ENCODE measurements at regions not wholly inside any gene's neighbourhood (a gene's known extent, or its start where the extent isn't known, plus 50 kb on each side); places are given as distances from the start of the nearest gene placed in this dataset.

DNA sequence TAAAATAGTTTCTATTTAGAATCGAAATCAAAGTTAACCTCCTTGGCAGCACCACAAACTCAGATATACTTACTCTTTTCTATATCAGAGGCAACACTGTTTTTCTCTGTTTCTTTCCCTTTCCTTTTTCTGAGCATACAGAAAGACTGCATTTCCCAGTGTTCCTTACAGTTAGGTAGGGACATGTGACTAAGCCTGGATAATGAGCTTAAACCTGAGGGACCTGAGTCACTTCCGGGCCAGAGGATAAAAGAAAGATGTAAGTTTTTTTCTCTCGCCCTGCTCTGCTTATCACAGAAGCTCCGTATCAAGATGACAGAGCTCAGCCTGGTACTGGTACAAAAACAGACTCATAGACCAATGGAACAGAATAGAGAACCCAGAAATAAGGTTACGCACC, 531.9 kb downstream of the KLF12 start:
- peak; percentile 57 for DNase-seq

DNA sequence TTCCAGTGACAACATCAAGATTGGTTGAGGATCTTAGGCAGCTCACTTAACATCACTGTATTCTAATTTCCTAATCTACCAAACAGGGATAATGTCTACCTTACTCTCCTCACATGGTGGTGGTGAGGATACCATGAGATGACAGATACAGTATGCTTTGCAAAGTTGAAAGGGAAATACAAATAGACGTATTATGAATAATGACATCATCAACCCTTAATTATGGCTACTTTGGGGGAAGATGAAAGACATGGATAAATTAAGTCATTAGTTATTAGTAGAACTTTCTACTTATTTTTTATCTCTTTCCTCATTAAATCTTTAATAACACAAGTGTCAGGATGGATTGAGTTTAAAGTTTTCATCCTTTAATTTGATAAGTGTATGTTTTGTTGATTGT, 532.5 kb downstream of the KLF12 start:
- no peak for DNase-seq

DNA sequence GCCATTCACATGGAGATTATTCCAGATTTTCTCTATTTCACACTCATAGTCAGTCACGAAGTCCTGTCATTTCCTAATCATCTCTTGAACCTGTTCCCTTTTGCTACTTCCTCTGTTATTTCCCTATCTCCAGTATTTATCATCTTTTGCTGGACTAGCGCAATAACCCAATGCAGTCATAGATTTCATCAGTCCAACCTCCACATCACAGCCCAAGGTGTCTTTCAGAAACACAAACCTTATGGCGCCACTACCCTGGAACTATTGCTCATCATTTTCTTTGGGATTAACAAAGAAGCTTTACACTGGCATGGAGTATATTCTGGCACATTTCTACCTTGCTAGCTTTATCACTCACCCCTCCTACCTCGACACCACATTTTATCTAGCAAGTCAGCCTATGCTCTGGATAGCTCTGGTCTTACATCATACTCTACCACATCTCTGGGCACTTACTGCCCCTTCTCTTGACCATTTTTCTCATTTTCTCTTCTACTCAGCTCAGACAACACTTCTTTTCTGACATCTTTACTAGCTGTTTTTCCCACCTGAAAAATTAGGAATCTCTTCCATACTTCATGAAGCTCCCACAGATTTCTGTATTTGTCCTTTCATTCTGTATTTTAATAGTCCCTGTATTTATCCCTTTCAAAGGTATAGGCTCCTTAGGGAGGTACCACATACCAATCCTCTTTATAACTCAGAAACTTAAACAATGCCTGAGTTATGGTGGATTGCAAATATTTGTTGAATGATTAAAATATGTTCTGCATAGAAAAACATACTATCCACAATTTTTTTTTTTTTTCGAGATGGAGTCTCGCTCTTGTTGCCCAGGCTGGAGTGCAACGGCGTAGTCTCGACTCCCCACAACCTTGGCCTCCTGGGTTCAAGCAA, 534.7 kb downstream of the KLF12 start:
- no peak for DNase-seq

DNA sequence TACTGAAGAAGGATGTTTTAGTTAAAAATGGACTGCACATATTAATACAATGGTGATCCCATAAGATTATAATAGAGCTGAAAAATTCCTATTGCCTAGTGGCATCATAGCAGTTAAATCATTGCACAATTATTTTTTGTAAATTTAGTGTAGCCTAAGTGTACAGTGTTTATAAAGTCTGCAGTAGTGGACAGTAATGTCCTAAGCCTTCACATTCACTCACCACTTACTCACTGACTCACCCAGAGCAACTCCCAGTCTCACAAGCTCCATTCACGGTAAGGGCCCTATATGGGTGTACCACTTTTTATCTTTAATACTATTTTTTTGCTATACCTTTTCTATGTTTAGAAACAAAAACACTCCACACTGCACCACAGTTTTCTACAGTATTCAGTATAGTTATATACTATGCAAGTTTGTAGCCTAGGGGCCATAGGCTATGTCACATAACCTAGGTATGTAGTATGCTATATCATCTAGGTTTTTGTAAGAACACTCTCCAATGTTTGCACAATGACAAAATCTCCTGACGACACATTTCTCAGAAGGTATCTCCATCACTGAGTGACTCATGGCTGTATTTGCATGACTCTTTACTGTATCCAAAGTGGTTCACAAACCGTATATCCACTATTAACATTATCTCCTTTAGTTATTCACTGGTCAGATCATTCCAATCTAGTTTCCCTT, 536.0 kb downstream of the KLF12 start:
- peak; percentile 66 for DNase-seq

DNA sequence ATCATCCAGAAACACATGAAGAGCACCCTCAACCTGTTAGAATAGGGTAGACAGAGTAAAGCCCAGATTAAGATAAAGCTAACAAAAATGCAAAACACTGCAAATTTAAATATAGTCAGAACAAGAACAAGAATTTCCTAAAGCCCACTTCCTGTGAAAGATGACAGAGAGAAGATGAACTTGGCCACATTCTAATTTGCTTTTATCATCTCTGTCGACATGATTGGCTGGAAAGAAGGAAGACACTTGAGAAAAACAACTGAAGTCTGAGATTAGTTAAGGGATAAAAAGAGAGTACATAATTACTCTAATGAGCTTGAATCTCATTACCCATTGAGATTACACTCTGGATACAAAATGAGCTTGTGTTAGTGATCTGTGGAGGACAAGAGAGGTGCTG, 537.6 kb downstream of the KLF5 start:
- no peak for DNase-seq

DNA sequence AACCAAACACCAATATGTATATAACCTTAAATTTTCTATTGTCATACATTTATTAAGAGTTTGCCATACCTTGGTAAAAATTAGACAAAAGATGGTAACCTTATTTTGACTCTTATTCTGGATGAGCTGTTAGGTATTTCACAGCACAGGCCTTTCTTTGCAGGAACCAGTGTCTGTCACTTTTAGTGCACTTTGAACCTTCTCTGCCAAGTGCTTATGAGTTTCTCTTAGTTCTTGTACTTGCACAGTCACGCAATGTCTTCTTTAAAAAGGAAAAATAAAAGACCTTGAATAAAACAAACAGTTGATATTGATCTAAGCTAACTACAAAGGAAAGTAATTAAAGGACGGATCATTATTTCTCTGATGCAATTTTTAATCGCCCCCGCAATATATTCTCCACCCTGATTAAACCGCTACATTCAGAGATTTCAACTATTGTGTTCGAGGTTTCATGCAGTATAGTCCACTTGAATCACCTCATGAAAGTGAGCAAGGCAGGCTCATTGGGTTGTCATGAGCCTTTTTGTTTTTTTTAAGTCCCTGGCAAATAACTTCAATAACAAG, 534.5 kb downstream of the KLF5 start:
- no peak for DNase-seq

DNA sequence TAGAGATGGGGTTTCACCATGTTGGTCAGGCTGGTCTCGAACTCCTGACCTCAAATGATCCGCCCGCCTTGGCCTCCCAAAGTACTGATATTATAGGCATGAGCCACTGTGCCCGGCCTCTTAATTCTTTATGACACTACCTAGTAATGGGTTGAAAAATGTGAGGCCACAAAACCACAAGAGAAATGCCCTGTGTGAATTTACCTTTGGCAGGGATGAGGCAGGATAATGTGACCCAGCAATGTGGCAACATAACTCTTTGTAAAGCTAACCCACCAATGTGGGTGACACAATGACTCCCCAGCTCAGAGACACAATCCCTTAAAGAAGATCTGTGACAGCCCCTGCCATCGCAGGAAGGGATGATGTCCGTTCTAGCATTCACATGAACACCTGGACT, 533.1 kb downstream of the KLF5 start:
- DNase-seq: no peak

DNA sequence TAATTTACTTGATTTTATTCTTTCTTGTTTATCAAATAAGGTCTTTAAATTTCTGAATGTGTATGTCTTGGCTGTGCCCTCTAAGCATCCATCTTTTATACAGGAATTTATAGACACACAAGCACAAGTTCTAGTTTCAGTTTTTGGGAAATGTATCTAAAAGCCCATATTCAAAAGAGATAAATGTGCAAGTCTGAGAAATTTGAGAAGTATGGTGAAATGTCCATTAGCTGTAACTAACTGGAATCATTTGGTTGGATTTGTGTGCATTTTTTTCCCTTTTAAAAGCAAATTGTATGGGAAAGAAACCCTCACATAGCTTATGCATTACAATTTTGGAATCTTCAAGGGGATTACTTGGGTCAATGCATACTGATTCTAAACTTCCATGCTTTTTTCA, 532.0 kb downstream of the KLF5 start:
- no peak for DNase-seq

DNA sequence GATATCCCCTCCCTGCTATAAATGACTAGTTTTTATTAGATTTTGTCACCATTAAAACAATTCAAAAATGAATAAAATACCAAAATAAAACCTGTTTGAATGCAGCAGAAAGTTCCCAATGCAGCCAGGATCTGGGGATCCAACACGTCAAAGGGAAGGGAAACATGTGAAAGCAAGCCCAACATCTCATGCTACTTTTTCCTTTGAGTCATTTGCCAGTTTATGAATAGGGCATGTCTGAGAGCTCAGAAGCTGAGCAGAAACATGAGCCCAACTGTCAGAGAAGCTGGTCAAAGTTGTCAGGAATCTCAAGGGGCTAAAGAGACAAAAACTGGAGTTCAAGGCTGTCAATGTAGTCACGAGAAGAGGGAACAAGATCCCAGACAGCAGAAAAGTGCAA, 526.4 kb downstream of the KLF5 start:
- no peak for DNase-seq

DNA sequence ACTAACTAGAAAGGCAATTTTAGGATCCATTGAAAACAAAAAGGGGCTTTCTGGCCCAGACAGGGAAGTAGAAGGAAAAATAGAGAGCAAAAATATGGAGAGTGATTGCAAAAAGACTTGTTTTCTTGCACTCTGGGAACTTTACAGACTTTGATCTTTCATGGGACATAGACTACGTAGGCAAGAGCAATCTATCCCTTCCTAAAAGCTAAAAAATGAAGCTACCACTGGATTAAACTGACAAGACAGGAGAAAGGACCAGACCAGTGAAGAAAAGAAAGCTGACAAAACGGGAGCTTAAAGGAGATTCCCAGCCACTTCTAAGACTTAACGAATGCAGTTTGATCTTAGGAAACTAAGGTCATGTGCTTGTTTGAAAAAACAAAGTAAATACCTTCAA, 524.5 kb downstream of the KLF5 start:
- no peak for DNase-seq

DNA sequence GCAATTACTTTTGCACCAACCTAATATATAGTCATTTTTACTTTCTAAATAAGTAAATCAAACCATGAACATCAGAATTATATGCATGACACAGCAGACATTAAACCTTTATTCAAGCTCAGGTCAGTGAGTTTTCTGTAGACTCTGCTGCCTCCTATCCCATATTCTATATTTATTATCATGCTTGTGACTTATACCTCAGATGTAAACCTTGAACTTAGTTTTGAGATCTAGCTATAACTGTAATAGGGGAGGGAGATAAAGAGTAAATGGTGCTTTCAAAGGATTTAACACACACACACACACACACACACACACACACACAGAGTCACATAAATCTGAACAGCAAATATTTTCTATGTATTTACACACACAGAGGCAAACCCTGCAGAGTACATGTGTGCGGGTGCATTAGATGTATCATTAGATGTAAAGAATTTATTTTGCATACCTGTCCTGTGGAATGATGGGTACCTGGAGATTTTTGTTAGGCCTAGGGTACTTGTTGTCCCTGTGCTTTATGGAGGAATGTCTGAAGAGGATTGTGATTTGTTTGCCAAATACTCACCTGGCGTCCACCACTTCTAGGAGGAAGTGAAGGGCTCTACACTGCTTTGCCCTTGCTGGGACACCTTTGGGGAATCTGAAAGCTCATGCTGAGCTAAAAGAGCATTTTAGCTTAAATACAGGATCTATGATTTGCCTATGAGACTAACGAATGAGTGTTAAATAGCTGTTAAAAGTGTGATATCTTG, 521.9 kb downstream of the KLF5 start:
- DNase-seq: peak; percentile 8

DNA sequence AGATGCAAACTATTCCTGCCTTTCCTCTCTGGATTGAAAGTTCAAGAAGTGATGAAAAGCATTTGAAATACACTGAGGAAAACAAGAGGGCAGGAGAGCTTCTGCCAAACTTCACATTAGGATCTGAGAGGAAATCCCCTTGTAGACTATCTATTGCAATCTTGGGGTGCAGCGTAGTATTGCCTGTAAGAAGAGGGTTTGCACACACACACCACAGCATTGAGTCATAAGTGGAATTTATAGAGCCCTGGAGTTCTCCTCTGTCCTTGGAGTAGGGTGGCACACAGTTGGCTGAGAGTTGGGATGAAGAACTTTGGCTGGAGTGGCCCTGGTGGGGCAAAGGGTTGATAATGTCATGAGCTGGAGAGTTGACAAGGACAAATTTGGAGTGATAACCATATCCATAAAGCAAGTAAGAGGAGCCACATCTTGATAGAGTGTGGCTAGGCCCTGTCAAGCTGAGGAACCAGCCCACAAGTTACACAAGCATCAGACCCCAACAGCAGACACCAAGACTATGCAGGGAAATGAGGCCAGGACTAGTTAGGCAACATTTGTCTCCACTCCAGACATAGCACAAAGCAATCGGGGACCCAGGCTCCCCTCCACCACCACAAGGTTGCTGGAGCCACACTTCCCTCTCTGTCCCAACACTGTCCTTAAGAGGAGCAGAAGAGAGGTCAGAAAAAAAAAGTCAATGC, 520.9 kb downstream of the KLF5 start:
- DNase-seq: no peak

DNA sequence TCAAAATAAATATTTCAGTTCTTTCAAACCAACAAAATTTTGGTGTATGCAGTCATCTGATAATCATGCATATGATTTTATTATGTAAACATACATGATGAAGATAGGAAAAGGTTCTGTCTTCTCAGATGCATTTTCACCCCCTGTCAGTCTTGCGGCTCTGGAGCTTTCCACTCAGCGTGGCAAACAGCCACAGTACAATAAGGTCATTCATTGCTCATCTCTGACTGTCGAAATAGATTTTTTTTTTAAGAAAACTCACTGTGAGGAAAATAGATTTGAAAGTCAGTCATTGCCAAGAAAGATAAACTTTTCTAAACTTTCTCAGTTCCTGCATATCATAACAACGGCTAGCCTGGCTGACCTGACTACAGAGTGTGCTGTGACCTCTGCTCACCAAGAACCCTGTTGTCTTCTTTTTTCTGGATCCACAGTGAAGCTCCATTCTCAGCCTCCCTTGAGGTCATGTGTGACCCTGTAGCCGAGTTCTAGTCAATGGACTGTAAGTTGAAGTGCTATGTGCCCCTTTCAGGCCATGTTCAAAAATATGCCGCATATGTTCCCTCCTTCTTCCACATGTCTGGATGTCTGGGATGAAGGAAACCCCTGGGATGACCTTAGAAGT, 519.6 kb downstream of the KLF5 start:
- no peak for DNase-seq

DNA sequence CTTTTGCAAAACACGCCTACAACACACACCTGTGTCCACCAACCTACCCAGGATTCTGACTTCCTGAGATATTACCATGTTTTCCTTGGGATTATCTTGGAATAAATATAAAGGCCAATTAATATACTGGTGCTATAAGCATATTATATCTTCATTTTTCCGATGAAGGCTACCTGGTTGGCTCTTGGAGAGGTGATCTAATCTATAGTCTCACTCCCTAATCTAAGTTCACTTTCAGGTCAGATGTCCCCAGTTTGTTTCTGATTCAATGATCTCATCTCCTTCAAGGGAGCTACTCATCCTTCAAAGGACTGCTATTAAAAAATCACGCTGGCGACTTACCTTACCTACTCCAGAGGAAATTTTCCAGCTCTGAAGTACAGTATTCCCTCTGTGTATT, 517.5 kb downstream of the KLF5 start:
- no peak for DNase-seq

DNA sequence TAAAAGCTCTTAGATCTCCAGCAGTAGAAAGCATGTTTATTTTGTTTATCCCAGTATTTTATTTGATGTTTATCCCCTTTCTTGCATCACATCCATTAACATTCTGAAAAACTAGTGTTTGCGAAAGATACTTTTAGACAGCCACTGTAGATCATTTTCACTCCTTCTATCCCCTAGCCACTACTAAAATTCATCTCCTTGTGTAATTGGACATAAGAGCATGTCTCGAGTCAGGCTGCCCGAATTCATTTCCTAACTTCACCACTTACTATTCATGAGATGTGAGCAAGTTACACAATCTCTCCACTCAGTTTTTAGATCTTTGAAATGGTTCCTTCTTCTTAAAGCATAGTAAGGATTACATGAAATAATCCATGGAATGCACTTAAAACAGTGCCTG, 514.0 kb downstream of the KLF5 start:
- DNase-seq: no peak

DNA sequence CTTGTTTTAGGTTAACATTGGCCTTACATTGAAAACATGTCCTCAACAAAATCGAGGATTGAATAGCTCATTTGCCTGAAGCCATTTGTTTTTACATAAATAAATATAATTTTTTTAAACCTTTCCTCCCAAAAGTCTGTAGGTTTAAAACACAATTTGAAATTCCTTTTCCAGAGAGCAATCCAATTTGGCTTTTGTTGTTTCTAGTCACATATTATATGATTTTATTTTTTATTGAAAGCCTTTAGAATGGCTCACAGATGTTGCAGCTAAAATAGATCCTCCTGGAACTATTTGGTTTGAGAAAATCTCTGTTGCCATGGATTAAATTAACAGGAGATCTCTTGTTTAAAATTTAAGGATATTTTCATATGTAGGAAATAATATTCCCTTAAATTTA, 512.6 kb downstream of the KLF5 start:
- no peak for DNase-seq

DNA sequence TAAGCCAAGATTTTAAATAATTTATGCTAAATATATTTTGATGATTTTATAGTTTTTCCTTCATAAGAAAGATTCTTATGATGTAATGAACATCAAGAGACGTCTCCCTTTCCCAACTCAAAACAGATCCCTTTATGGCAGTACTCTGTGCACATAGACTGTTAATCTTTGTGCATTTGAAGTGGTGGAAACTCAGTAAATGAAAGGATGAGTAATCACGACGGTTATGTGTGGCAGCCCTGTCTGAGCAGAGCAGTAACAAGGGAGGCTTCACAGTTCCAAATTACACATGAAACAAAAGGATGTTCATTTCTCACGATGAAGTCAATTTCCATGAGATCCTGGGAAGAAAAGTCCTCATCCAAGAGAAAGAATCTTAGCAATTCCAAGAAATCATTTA, 498.1 kb downstream of the KLF5 start:
- peak; percentile 15 for DNase-seq

DNA sequence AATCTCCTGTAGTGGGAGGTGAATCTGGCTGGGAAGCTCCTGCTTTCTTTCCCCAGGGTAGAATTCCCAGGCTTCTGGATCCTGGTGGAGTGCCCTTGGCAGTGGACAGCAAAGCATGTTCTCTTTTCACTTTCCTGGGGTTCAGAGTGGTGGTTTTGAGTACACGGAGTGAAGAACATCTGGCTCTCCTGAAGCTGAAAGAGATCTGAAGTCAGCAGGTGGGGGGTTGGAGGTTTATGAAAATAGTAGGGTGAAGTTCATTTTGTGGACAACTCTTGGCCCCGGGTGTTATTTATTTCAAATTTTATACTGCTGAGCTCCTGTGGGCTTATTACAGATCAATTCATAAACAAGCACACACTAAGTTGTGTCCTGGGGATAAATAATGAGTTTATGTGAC, 497.3 kb downstream of the KLF5 start:
- DNase-seq: no peak

DNA sequence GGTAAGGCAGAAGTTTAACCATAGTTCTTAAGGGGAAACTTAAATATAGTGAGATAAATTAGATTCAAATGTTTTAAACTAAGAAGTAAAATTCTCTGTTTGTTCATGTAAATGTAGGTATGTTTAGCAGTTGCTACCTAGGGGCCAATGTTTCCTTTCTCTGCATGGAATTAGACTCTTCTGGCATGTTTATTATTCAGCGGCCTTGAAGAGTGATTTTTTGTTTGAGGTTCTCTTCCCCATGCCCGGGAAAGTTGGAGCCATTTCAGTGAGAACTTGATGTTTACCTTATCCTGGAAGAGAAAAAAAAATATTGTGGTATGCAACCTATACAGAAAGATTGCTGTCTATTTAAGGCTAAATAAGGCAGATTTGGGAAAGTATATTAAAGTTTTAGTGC, 492.9 kb downstream of the KLF5 start:
- DNase-seq: no peak

DNA sequence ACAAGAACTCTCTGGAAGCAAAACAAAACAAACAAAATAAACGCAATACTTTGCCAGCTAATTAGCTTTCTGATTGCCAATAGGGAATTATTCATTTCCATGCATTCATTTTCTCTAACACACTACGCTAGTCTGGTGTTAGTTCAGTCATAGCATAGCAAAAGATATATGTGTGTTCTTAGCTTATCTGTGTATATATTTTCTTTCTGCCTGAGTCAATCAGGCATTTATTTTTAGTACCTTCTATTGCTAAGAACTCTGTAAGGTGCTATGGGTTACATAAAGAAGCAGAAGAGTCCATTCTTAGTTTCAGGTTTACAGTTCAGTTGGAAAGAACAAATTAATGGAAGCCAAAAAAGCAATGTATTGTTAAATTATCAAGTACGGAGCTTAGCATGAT, 490.9 kb downstream of the KLF5 start:
- DNase-seq: no peak

DNA sequence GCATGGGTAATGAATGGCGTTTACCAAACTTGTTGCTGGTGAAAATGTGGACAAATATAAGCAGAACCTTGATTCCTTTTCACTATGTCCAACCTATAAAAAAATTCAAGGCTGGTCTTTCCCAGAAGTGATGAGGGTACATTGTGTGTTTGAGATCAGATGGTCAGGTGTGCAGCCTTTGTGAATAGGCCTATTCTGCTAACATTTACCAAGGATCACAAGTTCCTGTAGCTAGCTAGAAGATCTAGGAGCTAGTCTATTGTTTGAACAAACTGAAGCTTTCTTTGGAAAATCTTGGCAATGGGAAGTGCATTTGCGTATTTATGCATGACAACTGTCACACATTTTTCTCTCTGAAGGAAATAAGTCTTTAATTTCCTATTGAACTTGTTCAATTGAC, 489.6 kb downstream of the KLF5 start:
- no peak for DNase-seq

DNA sequence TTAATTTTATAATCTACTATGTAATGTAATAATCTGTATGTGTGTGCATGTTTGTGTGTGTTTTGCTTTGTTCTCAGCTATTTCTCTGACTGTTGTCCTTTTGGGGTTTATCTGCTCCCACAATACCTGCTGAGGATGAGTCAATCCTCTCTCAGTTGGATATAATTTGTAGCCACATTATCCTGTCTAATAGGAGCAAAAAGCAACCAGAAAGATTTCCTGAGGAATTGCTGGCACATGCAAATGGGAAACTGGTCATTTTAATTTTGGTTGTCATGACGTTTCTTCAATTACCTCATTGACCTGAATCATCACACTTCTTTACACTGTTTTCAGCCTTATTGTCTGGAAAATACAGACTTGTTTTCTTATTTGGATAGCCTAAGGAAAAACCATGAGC, 488.4 kb downstream of the KLF5 start:
- DNase-seq: no peak

Measured in DMS53 (cell line).